Urinary bladder (tissue), 3 donors: ENCODE measurements at regions not wholly inside any gene's neighbourhood (a gene's known extent, or its start where the extent isn't known, plus 50 kb on each side); places are given as distances from the start of the nearest gene placed in this dataset.

Source experiments
- DNase-seq: peaks from one replicate; pipeline ENCODE4 v3.0.0-alpha.2; 2015; ENCODE audit errors: extremely low spot score
- H3K27ac ChIP-seq: one replicate; pipeline ENCODE4 v1.5.1; 2013; ENCODE audit warnings: low read depth, mild to moderate bottlenecking, moderate library complexity
- H3K36me3 ChIP-seq: one replicate; pipeline ENCODE4 v1.6.1; 2013; ENCODE audit warnings: mild to moderate bottlenecking, moderate library complexity; ENCODE audit not compliant: insufficient read depth
- H3K4me1 ChIP-seq: one replicate; pipeline ENCODE4 v1.6.1; 2013; ENCODE audit warnings: mild to moderate bottlenecking, moderate library complexity; ENCODE audit not compliant: insufficient read depth
- H3K4me3 ChIP-seq: one replicate; pipeline ENCODE4 v1.5.1; 2013; ENCODE audit warnings: low read depth, low read length
- WGBS: extraction: QIAGEN DNeasy Blood & Tissue Kit; methylation state at CpG from one replicate; pipeline ENCODE4 v1.1.7; 2013; 5-methylcytosine and 5-hydroxymethylcytosine counted together
- donor health status: healthy with polysubstance abuse.
- donor health status: healthy.

- WGBS: 70% methylated on average over 11 of the region's 11 CpGs
- H3K4me3 ChIP-seq: no peak overlapping the region
- no peaks in the 10 kb centered on the region for H3K36me3 ChIP-seq
- no peak for DNase-seq
- H3K27ac ChIP-seq: no peak overlapping the region
- H3K4me1 ChIP-seq: no peaks in the 10 kb centered on the region
Measured at GRCh38 chr21:17738176-17738953, 80.8 kb downstream of the C21orf91 start.

- H3K4me3 ChIP-seq: no peak overlapping the region
- H3K4me1 ChIP-seq: no peaks in the 10 kb centered on the region
- no peak overlapping the region for H3K27ac ChIP-seq
- 77% methylated on average over 5 of the region's 5 CpGs for WGBS
- no peak for DNase-seq
- no peaks in the 10 kb centered on the region for H3K36me3 ChIP-seq
Measured at GRCh38 chr21:17736072-17736471, 83.1 kb downstream of the C21orf91 start.

GRCh38 chr21:17733209-17733608, 85.9 kb downstream of the C21orf91 start:
- no peak for DNase-seq
- no peaks in the 10 kb centered on the region for H3K4me1 ChIP-seq
- H3K4me3 ChIP-seq: no peak overlapping the region
- H3K36me3 ChIP-seq: no peaks in the 10 kb centered on the region
- no peak overlapping the region for H3K27ac ChIP-seq
- 87% methylated on average over 5 of the region's 5 CpGs for WGBS

GRCh38 chr21:17732306-17732705, 86.8 kb downstream of the C21orf91 start:
- 67% methylated on average over 2 of the region's 2 CpGs for WGBS
- Histone ChIP-seq H3K4me1 (no peaks in the 10 kb centered on the region), H3K36me3 (no peaks in the 10 kb centered on the region), H3K27ac (no peak overlapping the region), H3K4me3 (no peak overlapping the region)
- DNase-seq: no peak

DNA sequence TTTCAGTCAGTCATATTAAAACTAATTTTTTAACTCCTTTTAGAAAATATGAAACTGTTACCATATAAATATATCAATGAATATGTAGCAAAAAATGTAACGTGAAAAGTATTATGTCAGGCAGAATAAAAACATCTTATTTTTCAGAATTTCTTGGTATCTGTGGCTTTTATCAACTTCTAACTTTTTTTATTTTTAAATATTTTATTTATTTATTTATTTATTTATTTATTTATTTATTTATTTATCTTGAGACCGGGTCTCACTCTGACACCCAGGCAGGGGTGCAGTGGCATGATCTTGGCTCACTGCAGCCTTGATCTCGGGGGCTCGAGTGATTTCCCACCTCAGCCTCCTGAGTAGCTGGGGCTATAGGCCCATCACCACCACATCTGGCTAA, 87.6 kb downstream of the C21orf91 start:
- no peak overlapping the region for H3K4me3 ChIP-seq
- no peaks in the 10 kb centered on the region for H3K4me1 ChIP-seq
- WGBS: 89% methylated on average over 4 of the region's 4 CpGs
- no peak for DNase-seq
- H3K36me3 ChIP-seq: no peaks in the 10 kb centered on the region
- H3K27ac ChIP-seq: no peak overlapping the region

- H3K27ac ChIP-seq: no peak overlapping the region
- H3K4me3 ChIP-seq: no peak overlapping the region
- H3K36me3 ChIP-seq: no peaks in the 10 kb centered on the region
- WGBS: 88% methylated on average over 1 of the region's 1 CpG
- DNase-seq: no peak
- H3K4me1 ChIP-seq: no peaks in the 10 kb centered on the region
Measured at GRCh38 chr21:17730782-17731181, 88.4 kb downstream of the C21orf91 start.

GRCh38 chr21:17729455-17729854, 89.7 kb downstream of the C21orf91 start:
- Histone ChIP-seq H3K27ac (no peak overlapping the region), H3K4me3 (no peak overlapping the region), H3K4me1 (no peaks in the 10 kb centered on the region), H3K36me3 (no peaks in the 10 kb centered on the region)
- 84% methylated on average over 2 of the region's 2 CpGs for WGBS
- no peak for DNase-seq

GRCh38 chr21:17727361-17727760, 91.8 kb downstream of the C21orf91 start:
- no peak for DNase-seq
- Histone ChIP-seq H3K4me3 (no peak overlapping the region), H3K4me1 (no peaks in the 10 kb centered on the region), H3K27ac (no peak overlapping the region), H3K36me3 (no peaks in the 10 kb centered on the region)
- WGBS: 61% methylated on average over 6 of the region's 6 CpGs

DNA sequence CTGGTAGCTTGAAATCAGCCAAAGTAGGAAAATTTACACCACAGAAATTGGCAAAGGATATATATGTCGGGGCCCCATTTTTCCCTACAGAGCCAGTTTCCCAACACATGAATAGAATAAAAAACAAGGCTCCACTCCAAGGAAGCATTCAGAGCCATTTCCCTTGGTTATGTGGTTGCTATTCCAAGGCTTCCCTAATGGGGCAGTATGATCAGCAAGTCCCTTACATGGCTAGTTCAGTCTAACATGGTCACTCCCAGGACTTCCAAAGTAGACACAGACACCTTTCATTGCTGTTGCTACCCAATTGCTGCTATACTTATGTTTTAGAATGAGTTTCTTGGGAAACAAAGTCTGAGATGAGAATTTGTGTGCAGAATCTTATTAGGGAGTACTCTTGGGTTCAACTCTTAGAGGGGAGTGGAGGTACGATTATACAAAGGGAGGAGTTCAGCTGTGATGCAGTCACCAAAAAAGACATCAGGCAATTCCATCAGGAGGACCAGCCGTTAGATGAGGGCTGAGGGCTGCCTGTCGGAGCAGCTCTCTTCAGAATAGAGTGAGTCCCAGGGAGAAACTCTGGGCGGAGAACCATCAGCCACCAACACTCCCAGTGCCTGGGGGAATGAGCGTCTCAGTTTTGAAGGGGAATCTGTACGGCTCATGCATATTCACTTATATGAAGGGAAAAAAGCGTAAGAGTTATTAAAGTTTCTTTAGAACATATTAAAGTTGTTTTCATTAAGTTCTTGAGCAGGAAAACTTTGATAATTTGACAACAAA, 92.9 kb downstream of the C21orf91 start:
- 93% methylated on average over 8 of the region's 8 CpGs for WGBS
- Histone ChIP-seq H3K27ac (no peak overlapping the region), H3K36me3 (no peaks in the 10 kb centered on the region), H3K4me3 (no peak overlapping the region), H3K4me1 (no peaks in the 10 kb centered on the region)
- DNase-seq: no peak

DNA sequence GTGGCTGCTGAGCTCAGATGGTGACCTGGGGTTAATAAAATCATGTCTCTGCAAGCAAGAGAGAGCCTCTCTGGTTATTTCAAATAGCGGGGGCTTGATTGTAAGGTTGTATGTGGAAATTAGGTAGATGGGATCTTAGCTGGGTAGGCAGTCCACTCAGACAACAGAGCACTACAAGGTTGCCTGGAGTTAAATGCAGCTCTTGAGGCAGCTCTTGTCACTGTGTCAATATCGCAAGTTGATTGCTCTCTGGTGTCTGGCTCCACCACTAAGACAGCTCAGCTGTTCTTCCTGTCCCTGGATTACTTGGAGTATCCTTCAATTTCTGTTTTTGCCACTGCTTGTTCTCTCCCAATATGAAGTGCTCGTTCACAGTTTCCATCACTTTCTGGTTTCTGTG, 93.8 kb downstream of the C21orf91 start:
- Histone ChIP-seq H3K4me1 (no peaks in the 10 kb centered on the region), H3K36me3 (no peaks in the 10 kb centered on the region), H3K4me3 (no peak overlapping the region), H3K27ac (no peak overlapping the region)
- DNase-seq: no peak
- 58% methylated on average over 3 of the region's 3 CpGs for WGBS

GRCh38 chr21:17712887-17713286, 100.2 kb upstream of the BTG3 start:
- H3K4me3 ChIP-seq: no peak overlapping the region
- WGBS: 87% methylated on average over 2 of the region's 2 CpGs
- no peak for DNase-seq
- H3K27ac ChIP-seq: no peak overlapping the region
- no peaks in the 10 kb centered on the region for H3K4me1 ChIP-seq
- no peaks in the 10 kb centered on the region for H3K36me3 ChIP-seq

DNA sequence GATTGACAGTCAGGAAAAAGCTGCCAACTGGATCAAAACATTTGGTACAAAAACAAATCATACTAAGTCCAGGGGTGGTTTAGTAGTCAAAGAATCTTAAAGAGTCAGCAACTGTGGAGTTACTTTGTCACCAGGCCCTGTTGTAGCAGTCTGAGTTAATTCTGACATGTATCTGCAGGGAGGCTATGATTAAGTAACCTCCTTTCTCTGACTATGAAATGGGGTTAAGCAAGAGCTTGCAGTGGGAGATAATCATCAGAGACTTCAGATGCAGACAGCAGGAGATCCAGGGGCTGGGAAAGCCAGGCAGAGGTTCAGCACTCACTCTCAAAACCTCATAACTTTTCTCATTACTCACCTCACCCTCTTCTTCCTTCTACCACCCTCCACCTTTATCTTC, 99.2 kb upstream of the BTG3 start:
- Histone ChIP-seq H3K4me1 (no peaks in the 10 kb centered on the region), H3K27ac (no peak overlapping the region), H3K4me3 (no peak overlapping the region), H3K36me3 (no peaks in the 10 kb centered on the region)
- DNase-seq: no peak

DNA sequence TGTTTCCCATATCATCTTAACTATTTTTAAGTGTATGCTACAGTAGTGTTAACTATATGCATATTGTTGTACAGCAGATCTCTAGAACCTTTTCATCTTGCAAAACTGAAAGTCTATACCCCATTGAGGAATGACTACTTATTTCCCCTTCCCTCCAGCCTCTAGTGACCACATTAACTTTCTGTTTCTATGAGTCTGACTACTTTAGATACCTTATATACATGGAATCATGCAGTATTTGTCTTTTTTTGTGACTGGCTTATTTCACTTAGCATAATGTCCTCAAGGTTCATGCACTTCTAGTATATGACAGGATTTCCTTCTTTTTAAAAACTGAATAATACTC, 96.5 kb upstream of the BTG3 start:
- H3K4me3 ChIP-seq: no peak overlapping the region
- no peak overlapping the region for H3K27ac ChIP-seq
- DNase-seq: no peak
- H3K36me3 ChIP-seq: no peaks in the 10 kb centered on the region
- no peaks in the 10 kb centered on the region for H3K4me1 ChIP-seq

DNA sequence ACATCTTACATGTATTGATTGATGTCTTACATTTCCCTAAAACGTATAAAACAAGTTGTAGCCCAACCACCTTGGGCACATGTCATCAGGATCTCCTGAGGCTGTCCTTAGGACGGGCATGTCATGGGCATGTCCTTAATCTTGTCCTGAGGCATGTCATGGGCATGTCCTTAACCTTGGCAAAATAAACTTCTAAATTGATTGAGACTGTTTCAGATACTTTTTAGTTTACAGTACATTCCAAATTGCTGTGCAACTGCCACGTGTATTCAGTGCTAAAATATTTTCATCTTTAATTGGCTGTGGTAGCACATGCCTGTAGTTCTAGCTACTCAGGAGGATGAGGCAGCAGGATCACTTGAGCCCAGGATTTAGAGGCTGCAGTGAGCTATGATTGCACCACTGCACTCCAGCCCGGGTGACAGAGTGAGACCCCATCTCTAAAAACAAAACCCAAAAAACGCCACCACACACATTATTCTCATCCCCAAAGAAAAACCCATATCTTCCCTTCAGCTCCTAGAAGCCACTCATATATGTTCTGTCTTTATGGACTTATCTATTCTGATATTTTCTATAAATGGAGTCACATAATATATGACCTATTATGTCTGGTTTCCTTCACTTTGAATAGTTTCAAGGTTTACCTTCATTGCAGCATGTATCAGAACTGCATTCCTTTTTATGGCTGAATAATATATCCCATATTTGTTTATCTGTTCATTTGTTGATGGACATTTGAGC, 96.0 kb upstream of the BTG3 start:
- 69% methylated on average over 5 of the region's 5 CpGs for WGBS
- Histone ChIP-seq H3K4me1 (no peaks in the 10 kb centered on the region), H3K4me3 (no peak overlapping the region), H3K36me3 (no peaks in the 10 kb centered on the region), H3K27ac (no peak overlapping the region)
- DNase-seq: no peak
